Parathyroid adenoma (tissue), 2 donors: ENCODE measurements at regions not wholly inside any gene's neighbourhood (a gene's known extent, or its start where the extent isn't known, plus 50 kb on each side); places are given as distances from the start of the nearest gene placed in this dataset.
"Not testable (repeated sequence)": the region's sequence is repeated elsewhere in the genome, so short reads cannot be mapped to it uniquely, and the experiment has no call there.

Source experiments
- H2AFZ ChIP-seq: fragments of 300-600 bp; sonication (generic); one replicate; pipeline ENCODE4 v1.7.0; 2017; ENCODE audit warnings: antibody characterized with exemption, mild to moderate bottlenecking
- H3K27ac ChIP-seq: fragments of 300-600 bp; sonication (generic); one replicate; pipeline ENCODE4 v1.7.0; 2017
- H3K27me3 ChIP-seq: fragments of 300-600 bp; sonication (generic); one replicate; pipeline ENCODE4 v1.7.0; 2017; ENCODE audit warnings: low read length; ENCODE audit not compliant: control insufficient read depth, insufficient read depth
- H3K36me3 ChIP-seq: fragments of 300-600 bp; sonication (generic); one replicate; pipeline ENCODE4 v1.7.0; 2017; ENCODE audit warnings: low read length; ENCODE audit not compliant: control insufficient read depth, insufficient read depth
- H3K4me1 ChIP-seq: fragments of 300-600 bp; sonication (generic); one replicate; pipeline ENCODE4 v1.7.0; 2017; ENCODE audit warnings: control low read depth
- H3K4me2 ChIP-seq: fragments of 300-600 bp; sonication (generic); one replicate; pipeline ENCODE4 v1.7.0; 2017; ENCODE audit warnings: low read length
- H3K4me3 ChIP-seq: fragments of 300-600 bp; sonication (generic); one replicate; pipeline ENCODE4 v1.7.0; 2017; ENCODE audit warnings: low read depth, low read length
- H3K79me2 ChIP-seq: fragments of 300-600 bp; sonication (generic); one replicate; pipeline ENCODE4 v1.7.0; 2017; ENCODE audit warnings: control low read depth
- H3K9ac ChIP-seq: fragments of 300-600 bp; sonication (generic); one replicate; pipeline ENCODE4 v1.7.0; 2017; ENCODE audit warnings: mild to moderate bottlenecking
- H3K9me3 ChIP-seq: fragments of 300-600 bp; sonication (generic); one replicate; pipeline ENCODE4 v1.7.0; 2017; ENCODE audit warnings: low read length; ENCODE audit not compliant: control insufficient read depth
- CTCF ChIP-seq: fragments of 300-600 bp; sonication (generic); IDR thresholded peaks from one replicate; pipeline ENCODE4 v1.7.0; 2017; ENCODE audit warnings: antibody characterized with exemption, mild to moderate bottlenecking
- donor health status: primary hyperparathyroidism.

- no peak for TF ChIP-seq CTCF
- no peaks in the 10 kb centered on the region for H3K36me3 ChIP-seq
These were observed 77.2 kb upstream of the IRX4 start for GRCh38 chr5:1959725-1960581.

GRCh38 chr5:1959231-1959630, 76.5 kb upstream of the IRX4 start:
- H3K9me3 ChIP-seq: no peaks in the 10 kb centered on the region
- no peak for TF ChIP-seq CTCF
- H3K4me2 ChIP-seq: no peak overlapping the region

More at GRCh38 chr5:1959725-1960581, 77.2 kb upstream of the IRX4 start:
- H2AFZ ChIP-seq: no peak overlapping the region
- no peaks in the 10 kb centered on the region for H3K79me2 ChIP-seq
- H3K4me2 ChIP-seq: no peak overlapping the region
- H3K27me3 ChIP-seq: no peaks in the 10 kb centered on the region
- H3K27ac ChIP-seq: no peak overlapping the region
- no peaks in the 10 kb centered on the region for H3K9me3 ChIP-seq
- no peaks in the 10 kb centered on the region for H3K4me1 ChIP-seq
- no peak overlapping the region for H3K9ac ChIP-seq
- no peak overlapping the region for H3K4me3 ChIP-seq

GRCh38 chr5:1958211-1959010, 75.7 kb upstream of the IRX4 start:
- H3K9me3 ChIP-seq: no peaks in the 10 kb centered on the region
- no peaks in the 10 kb centered on the region for H3K36me3 ChIP-seq
- no peak overlapping the region for H3K27ac ChIP-seq
- no peak overlapping the region for H3K4me2 ChIP-seq
- H3K79me2 ChIP-seq: no peaks in the 10 kb centered on the region
- no peak for TF ChIP-seq CTCF
- H3K4me1 ChIP-seq: no peaks in the 10 kb centered on the region
- no peaks in the 10 kb centered on the region for H3K27me3 ChIP-seq
- no peak overlapping the region for H2AFZ ChIP-seq
- no peak overlapping the region for H3K9ac ChIP-seq
- no peak overlapping the region for H3K4me3 ChIP-seq

More at GRCh38 chr5:1959231-1959630, 76.5 kb upstream of the IRX4 start:
- H3K79me2 ChIP-seq: no peaks in the 10 kb centered on the region
- no peak overlapping the region for H3K27ac ChIP-seq
- H3K4me1 ChIP-seq: no peaks in the 10 kb centered on the region
- no peak overlapping the region for H3K4me3 ChIP-seq
- no peaks in the 10 kb centered on the region for H3K36me3 ChIP-seq
- H3K9ac ChIP-seq: no peak overlapping the region
- no peak overlapping the region for H2AFZ ChIP-seq
- no peaks in the 10 kb centered on the region for H3K27me3 ChIP-seq

- Histone ChIP-seq H2AFZ (no peak overlapping the region), H3K27ac (no peak overlapping the region), H3K4me2 (no peak overlapping the region), H3K4me3 (no peak overlapping the region), H3K36me3 (no peaks in the 10 kb centered on the region), H3K79me2 (no peaks in the 10 kb centered on the region), H3K4me1 (no peaks in the 10 kb centered on the region), H3K27me3 (no peaks in the 10 kb centered on the region), H3K9me3 (no peaks in the 10 kb centered on the region), H3K9ac (no peak overlapping the region)
- no peak for TF ChIP-seq CTCF
These were observed 72.9 kb upstream of the IRX4 start for GRCh38 chr5:1955586-1955985.

GRCh38 chr5:1953710-1954109, 71.0 kb upstream of the IRX4 start:
- not testable (repeated sequence) for H3K4me1 ChIP-seq, H3K4me3 ChIP-seq, H3K9me3 ChIP-seq, H3K79me2 ChIP-seq, H2AFZ ChIP-seq, H3K27ac ChIP-seq, H3K36me3 ChIP-seq, H3K4me2 ChIP-seq, H3K27me3 ChIP-seq, H3K9ac ChIP-seq
